ENCODE measurements at regions not wholly inside any gene's neighbourhood (a gene's known extent, or its start where the extent isn't known, plus 50 kb on each side); places are given as distances from the start of the nearest gene placed in this dataset.
"Not testable (repeated sequence)": the region's sequence is repeated elsewhere in the genome, so short reads cannot be mapped to it uniquely, and the experiment has no call there.

- DNase-seq = no peak
These were observed 50.5 kb upstream of the PRNP start for GRCh38 chr20:4635781-4636180.

DNA sequence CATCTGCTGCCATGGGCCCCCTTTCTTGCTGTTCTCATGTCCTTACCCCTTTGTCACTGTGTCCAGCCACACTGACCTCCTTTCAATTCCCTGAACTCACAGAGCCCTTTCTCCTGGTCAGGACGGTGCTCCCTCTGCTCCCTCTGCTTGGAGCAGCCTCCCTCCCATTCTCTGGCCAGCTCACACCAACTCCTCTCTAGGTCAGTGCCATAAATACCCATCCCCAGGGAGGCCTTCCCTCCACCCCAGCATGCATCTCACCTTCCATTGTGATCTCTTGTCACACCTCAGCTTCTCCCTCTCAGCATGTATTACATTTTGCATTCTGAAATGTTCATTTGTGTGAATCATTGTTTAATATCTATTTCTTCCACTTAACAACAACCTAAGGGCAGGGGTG lies 50.9 kb upstream of the PRNP start:
- no peak for DNase-seq

GRCh38 chr20:4633780-4634179 lies 52.5 kb upstream of the PRNP start:
- no peak for DNase-seq

DNA sequence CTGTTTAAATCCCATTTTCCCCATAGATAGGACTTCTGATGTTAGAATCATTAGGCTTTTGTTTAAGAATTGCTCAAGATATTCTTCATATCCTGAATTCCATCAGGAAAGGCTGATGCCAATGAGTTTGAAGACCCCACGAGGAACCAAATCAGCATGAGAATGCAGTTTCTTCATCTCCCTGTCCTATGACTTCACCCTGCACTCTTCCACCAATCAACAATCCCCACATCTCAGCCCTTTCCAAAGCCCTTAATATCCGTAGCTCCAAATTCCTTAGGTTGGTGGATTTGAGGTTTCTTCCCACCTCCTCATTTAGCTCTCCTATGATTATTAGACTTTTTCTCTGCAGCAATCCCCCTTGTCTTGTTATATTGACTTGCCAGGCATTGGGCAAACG lies 52.9 kb upstream of the PRNP start:
- DNase-seq = no peak

DNA sequence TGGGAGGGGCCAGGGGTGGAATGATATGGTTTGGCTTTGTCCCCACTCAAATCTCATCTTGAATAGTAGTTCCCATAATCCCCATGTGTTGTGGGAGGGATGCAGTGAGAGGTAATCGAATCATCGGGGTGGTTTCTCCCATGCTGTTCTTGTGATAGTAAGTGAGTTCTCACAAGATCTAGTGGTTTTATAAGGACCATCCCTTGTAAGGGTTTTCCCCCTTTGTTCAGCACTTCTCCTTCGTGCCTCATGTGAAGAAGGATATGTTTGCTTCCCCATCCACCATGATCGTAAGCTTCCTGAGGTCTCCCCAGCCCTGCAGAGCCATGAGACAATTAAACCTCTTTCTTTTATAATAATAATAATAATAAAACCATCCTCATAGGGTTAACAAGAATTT lies 53.4 kb upstream of the PRNP start:
- DNase-seq = no peak

DNA sequence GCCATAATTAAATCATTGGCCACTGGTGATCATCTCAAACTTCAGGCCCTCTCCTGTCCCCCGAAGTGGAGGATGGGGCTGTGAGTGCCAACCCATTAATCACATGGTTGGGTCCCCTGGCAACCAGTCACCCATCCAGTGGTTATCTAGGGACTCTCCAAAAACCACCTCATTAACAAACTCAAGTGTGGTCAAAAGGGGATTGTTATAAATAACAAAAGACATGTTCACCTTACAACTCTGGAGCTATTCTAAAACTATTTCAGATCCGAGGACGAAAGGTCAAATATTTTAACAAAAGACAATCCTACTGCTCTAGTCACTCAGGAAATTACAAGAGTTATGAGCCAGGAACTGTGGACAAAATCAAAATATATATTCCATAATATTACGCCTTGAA lies 60.0 kb upstream of the PRNP start:
- no peak for DNase-seq

- DNase-seq = no peak
These were observed 60.6 kb upstream of the PRNP start for GRCh38 chr20:4625687-4626086.

DNA sequence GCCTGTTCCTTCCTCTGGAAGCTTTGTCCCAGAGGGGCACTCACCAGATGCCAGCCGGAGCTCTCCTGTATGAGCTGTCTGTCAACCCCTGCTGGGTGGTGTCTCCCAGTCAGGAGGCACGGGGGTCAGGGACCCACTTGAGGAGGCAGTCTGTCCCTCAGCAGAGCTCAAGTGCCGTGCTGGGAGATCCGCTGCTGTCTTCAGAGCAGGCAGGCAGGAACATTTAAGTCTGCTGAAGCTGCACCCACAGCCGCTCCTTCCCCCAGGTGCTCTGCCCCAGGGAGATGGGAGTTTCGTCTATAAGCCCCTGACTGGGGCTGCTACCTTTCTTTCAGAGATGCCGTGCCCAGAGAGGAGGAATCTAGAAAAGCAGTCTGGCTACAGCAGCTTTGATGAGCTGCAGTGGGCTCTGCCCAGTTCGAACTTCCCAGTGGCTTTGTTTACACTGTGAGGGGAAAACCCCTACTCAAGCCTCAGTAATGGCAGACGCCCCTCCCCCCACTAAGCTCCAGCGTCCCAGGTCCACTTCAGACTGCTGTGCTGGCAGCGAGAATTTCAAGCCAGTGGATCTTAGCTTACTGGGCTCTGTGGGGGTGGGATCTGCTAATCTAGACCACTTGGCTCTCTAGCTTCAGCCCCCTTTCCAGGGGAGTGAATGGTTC lies 61.5 kb upstream of the PRNP start:
- not testable (repeated sequence) for DNase-seq

GRCh38 chr20:4619144-4619543 lies 67.1 kb upstream of the PRNP start:
- DNase-seq = not testable (repeated sequence)

DNA sequence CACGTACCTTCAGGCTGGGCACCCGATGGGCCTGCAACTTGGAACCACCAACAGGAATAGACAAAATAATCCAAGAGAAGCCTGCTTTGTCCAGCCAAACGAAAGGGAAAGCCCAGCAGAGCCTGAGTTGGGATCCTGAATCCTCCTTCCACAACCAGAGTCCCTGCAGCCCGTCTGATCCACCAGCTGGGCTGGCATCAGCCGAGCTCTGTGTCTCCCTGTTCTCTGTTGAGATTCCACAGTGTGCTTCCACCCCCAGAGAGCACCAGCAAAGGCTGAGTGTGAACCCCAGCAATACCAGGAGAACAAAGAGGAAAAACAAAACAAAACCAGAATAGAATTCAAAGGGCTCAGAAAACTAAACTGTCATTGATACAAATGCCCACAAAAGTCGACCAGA lies 68.8 kb upstream of the PRNP start:
- peak in 1 of 2 donors; percentile 36 for DNase-seq

DNA sequence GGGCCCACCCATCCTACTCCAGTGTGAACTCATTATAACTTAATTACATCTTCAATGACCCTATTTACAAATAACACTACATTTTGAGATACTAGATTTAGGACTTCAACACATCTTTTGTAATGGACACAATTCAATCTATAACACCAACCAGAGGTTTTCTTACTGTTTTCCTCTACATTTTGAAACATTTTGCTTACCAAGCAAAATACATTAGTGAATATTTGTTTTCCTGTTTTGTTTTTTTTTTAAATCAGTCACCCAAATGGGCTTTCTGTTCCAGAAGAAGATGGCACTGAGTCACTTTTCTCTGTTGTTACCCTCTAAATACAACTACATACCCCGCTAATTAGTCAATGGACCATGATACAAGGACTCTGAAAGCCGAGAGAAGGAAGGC lies 69.2 kb upstream of the PRNP start:
- DNase-seq = no peak

GRCh38 chr20:4613718-4614620 lies 72.3 kb upstream of the PRNP start:
- DNase-seq = peak; percentile 77 to 93

GRCh38 chr20:4613184-4613583 lies 73.1 kb upstream of the PRNP start:
- no peak for DNase-seq

- DNase-seq = no peak
These were observed 75.4 kb upstream of the PRNP start for GRCh38 chr20:4610871-4611270.

DNA sequence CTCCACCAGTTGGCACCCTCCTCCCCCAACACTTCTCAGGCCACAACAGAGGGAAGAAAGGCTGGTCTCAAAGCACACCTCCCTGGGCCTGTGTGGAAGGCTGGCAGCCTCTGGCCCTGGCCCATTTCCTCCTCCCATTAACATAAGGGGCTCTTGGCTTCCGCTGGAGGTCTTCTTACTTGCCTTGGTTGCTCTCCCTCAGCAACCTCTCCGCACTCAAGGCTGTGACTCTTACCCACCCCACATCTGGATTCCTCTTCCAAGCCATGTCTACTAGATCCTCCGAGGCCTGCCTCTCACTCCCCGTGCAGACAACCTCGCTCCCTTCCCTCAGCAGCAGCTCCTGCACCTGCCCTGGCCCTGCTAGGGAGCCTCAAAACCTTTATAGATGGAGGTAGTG lies 76.7 kb upstream of the PRNP start:
- DNase-seq = no peak

- DNase-seq = no peak
These were observed 77.4 kb upstream of the PRNP start for GRCh38 chr20:4608861-4609260.

- DNase-seq = peak; percentile 38 to 68
These were observed 79.0 kb upstream of the PRNP start for GRCh38 chr20:4607287-4607713.

- DNase-seq = no peak
These were observed 80.2 kb upstream of the PRNP start for GRCh38 chr20:4606051-4606450.

DNA sequence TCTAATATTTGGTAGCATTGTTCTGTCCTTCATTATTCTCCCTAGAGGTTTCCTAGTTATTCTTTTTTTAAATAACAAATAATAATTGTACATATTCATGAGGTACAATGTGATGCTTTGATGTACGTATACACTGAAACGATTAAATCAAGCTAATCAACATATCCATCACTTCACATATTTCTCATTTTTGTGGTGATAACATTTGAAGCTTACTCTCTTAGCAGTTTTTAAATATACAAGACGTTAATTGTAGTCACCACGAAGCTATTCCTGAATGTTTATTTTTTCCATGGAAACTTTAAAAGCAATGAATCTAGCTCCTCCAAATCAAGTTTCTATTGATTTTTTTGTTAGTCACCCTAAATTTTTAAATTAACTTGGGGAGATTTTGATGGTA lies 81.1 kb upstream of the PRNP start:
- DNase-seq = no peak

DNA sequence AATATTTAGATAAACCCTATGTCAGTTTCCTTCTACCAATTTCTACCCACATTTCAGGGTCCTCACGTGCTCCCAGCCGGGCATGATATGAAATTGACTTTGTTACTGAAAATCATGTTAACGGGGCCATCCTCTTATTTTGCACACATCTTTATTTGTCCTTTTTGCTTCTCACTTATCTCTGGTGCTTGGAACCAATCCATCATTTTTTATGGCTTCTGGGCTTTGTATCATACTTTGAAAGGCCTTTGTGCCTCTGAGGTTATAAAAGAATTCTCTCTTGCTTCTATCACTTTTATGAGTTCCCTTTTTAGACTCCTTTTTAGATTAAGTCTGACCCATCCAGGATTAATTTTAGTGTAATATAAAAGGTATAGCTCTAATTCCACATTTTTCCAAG lies 81.7 kb upstream of the PRNP start:
- no peak for DNase-seq

GRCh38 chr20:4603724-4604123 lies 82.5 kb upstream of the PRNP start:
- DNase-seq = no peak

DNA sequence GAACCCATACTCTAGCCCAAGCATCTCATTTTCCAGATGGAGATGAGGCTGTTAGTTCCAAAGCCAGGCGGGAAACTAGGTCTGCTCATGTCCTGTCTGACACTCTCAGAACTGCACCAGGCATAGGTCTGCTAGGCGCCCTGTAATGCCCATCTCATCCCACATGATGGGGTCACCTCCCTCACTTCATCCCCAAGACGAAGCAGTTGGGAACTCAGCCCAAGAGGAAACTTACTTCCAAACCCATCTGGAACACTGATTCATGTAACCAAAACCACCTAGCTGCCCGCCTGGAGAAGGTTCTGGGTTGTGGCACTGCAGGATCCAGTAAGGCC lies 84.0 kb upstream of the PRNP start:
- DNase-seq = no peak

GRCh38 chr20:4601630-4602296 lies 84.5 kb upstream of the PRNP start:
- peak; percentile 49 to 86 for DNase-seq

All from hippocampal formation (tissue), 2 donors.